HCT116 (cell line): ENCODE measurements at regions not wholly inside any gene's neighbourhood (a gene's known extent, or its start where the extent isn't known, plus 50 kb on each side); places are given as distances from the start of the nearest gene placed in this dataset.

Source experiments
- ATAC-seq: fragments of 200-7000 bp; cut with Tn5 transposase; 2 replicates; pipeline ENCODE4 v1.9.1; 2020; ENCODE audit warnings: mild to moderate bottlenecking, moderate library complexity
- BruUV-seq: library from RNA; stranded (reverse); fragments of 400-500 nt; replicated peaks from 2 replicates; lab custom pipeline; 2021; lab: Mats Ljungman, UMichigan
- CTCF ChIA-PET: fragments of 300-600 bp; sonication (Branson Sonifier 250); formaldehyde crosslinking; loops from one replicate; lab custom pipeline; 2021; ENCODE audit warnings: antibody characterized with exemption; lab: Charles Lee
- POLR2A ChIA-PET: fragments of 300-600, 350-600 bp; sonication (Branson Sonifier 250); formaldehyde crosslinking; loops from one replicate; lab custom pipeline; 2021; ENCODE audit warnings: antibody characterized with exemption; lab: Charles Lee
- RAD21 ChIA-PET, 2 experiments: fragments of 300-600 bp; sonication (Branson Sonifier 250); formaldehyde crosslinking; loops; one replicate each; lab custom pipeline; 2023; ENCODE audit warnings: low total read pairs in 2 of 2; ENCODE audit not compliant: uncharacterized antibody in 2 of 2, unreplicated experiment in 2 of 2, low non-redundant PET in 1 of 2; lab: Charles Lee
- DNase-seq: peaks from one replicate; pipeline ENCODE4 v3.0.0-alpha.2; 2010; ENCODE audit warnings: low read depth, low spot score
- H2AFZ ChIP-seq: fragments of 200-600 bp; shearing (Covaris generic), sonication (generic); 2 replicates; pipeline ENCODE4 v1.6.1; 2017; ENCODE audit warnings: low read depth, mixed run types, mixed read lengths, antibody characterized with exemption, low read length; ENCODE audit not compliant: poor library complexity, severe bottlenecking
- H3K27ac ChIP-seq: 2 replicates; pipeline ENCODE4 v1.5.1; 2012; ENCODE audit warnings: low read depth, low read length
- H3K27me3 ChIP-seq: fragments of 200-600 bp; sonication (generic); 2 replicates; pipeline ENCODE4 v1.6.1; 2016; ENCODE audit warnings: mixed run types, low read length, mixed read lengths; ENCODE audit not compliant: insufficient read depth
- H3K36me3 ChIP-seq, 2 experiments: fragments of 200-500 bp in 1 of 2; fragments of 200-600 bp in 1 of 2; sonication (Bioruptor generic) in 1 of 2; sonication (generic) in 1 of 2; 2 replicates each; pipeline versions ENCODE4 v1.5.1 to v1.6.1; 2014 to 2016; ENCODE audit warnings: low read length in 2 of 2, inconsistent platforms in 1 of 2, mixed read lengths in 1 of 2, mixed run types in 1 of 2; ENCODE audit not compliant: insufficient read depth in 2 of 2, control insufficient read depth in 1 of 2
- H3K4me1 ChIP-seq, 2 experiments: fragments of 200-600 bp in 1 of 2; sonication (generic) in 1 of 2; 2 replicates each; pipeline versions ENCODE4 v1.5.1 to v1.6.1; 2012 to 2017; ENCODE audit warnings: low read length in 2 of 2, inconsistent platforms in 1 of 2, mild to moderate bottlenecking in 1 of 2, mixed read lengths in 1 of 2, mixed run types in 1 of 2, moderate library complexity in 1 of 2; ENCODE audit not compliant: insufficient read depth in 2 of 2, control insufficient read depth in 1 of 2
- H3K4me2 ChIP-seq: fragments of 200-600 bp; sonication (generic); 2 replicates; pipeline ENCODE4 v1.6.1; 2017; ENCODE audit warnings: mixed run types, low read length, mixed read lengths
- H3K4me3 ChIP-seq, 2 experiments: fragments of 200-600 bp in 1 of 2; sonication (generic) in 1 of 2; replicated peaks in 1 of 2; 2 replicates each; pipeline ENCODE4 v1.5.1; 2011 to 2016; ENCODE audit warnings: low read length in 2 of 2, control low read depth in 1 of 2, low read depth in 1 of 2, mild to moderate bottlenecking in 1 of 2, mixed read lengths in 1 of 2, mixed run types in 1 of 2
- H3K79me2 ChIP-seq: fragments of 200-600 bp; sonication (generic); 2 replicates; pipeline ENCODE4 v1.6.1; 2017; ENCODE audit warnings: mild to moderate bottlenecking, mixed run types, low read length, moderate library complexity, mixed read lengths; ENCODE audit not compliant: insufficient read depth
- H3K9ac ChIP-seq: fragments of 200-600 bp; sonication (generic); 2 replicates; pipeline ENCODE4 v1.6.1; 2016; ENCODE audit warnings: low read length, mixed read lengths
- H3K9me2 ChIP-seq: fragments of 200-600 bp; sonication (generic), shearing (Covaris generic); 2 replicates; pipeline ENCODE4 v1.6.1; 2017; ENCODE audit warnings: mixed run types, mild to moderate bottlenecking, moderate library complexity; ENCODE audit not compliant: insufficient read depth
- H3K9me3 ChIP-seq, 2 experiments: fragments of 200-500 bp in 1 of 2; fragments of 200-600 bp in 1 of 2; sonication (Bioruptor generic) in 1 of 2; sonication (generic) in 1 of 2; 2 replicates each; pipeline ENCODE4 v1.6.1; 2014 to 2017; ENCODE audit warnings: low read length in 2 of 2, mixed read lengths in 2 of 2, inconsistent platforms in 1 of 2, low read depth in 1 of 2, mild to moderate bottlenecking in 1 of 2, mixed run types in 1 of 2, moderate library complexity in 1 of 2; ENCODE audit not compliant: control insufficient read depth in 1 of 2, insufficient read depth in 1 of 2
- H4K20me1 ChIP-seq: fragments of 200-600 bp; sonication (generic), shearing (Covaris generic); 2 replicates; pipeline ENCODE4 v1.6.1; 2017; ENCODE audit warnings: mixed run types, mild to moderate bottlenecking, moderate library complexity; ENCODE audit not compliant: insufficient read depth
- JUND ChIP-seq: IDR thresholded peaks from 2 replicates; pipeline ENCODE4 v1.6.1; 2012
- ZNF274 ChIP-seq: fragments of 200-500 bp; sonication (Bioruptor generic); IDR thresholded peaks from 2 replicates; pipeline ENCODE4 v1.6.1; 2014; ENCODE audit warnings: mild to moderate bottlenecking, low read depth, low read length, inconsistent platforms
- intact Hi-C: fragments of 100-400 bp; cut with micrococcal nuclease; formaldehyde crosslinking; loops from 2 replicates; pipeline ENCODE4 v1.10.0; 2022
- TF ChIP-seq, protein P1 (sequence below): IDR thresholded peaks from 2 replicates; pipeline ENCODE4 v1.6.1; 2012
- TF ChIP-seq, protein P2 (sequence below): IDR thresholded peaks from 2 replicates; pipeline ENCODE4 v1.6.1; 2011; ENCODE audit warnings: mild to moderate bottlenecking, low read length, moderate library complexity; ENCODE audit not compliant: insufficient replicate concordance; ENCODE audit errors: extremely low read depth

DNA sequence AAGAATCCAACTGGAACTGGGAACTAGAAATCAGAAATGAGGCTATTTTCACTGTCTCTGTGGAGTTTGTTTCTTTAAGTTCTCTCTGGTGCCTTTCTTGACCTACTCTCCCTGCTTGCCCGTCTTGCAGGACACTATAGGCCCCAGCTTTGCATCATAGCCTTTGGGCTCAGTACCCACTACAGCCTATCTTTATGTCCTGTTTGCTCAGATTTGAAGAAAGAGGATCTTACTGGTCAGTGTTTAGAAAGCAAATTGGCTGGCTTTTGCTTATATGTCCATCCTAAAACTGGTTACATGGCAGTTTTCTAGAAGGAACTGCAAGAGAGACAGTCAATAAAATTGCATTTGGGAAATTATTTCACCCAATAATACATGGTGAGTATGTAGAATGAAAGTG is 231.8 kb upstream of the TBL1XR1 start:
- no peaks in the 10 kb centered on the region for H3K79me2 ChIP-seq
- CTCF ChIA-PET = no interaction called here
- POLR2A ChIA-PET = no interaction called here

DNA sequence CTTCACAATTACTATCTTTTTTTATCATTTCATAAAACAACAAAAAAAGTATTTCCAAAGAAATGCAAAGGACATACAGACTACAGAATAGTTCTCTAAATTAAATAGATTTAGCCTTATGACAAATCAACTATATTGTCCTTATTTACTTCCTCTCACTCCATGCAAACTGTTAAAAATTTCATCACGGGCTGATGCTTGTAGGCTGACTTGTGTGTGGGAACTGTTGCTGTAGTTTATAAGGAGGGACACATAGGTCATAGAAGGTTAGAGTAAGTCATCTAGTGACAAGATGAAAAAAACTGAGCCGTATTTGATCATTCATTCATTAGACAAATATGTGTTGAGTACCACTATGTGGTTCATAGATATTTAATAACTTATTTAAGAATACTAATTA is 232.5 kb upstream of the TBL1XR1 start:
- no peak overlapping the region for H2AFZ ChIP-seq
- DNase-seq = no peak
- no peaks in the 10 kb centered on the region for H3K36me3 ChIP-seq
- no TSS peak for BruUV-seq
- H3K4me3 ChIP-seq = no peak overlapping the region
- ATAC-seq = no peak
- no peaks in the 10 kb centered on the region for H3K9me2 ChIP-seq
- ChIA-PET RAD21 (no interaction called here), CTCF (no interaction called here), POLR2A (no interaction called here)
- no peaks in the 10 kb centered on the region for H4K20me1 ChIP-seq
- intact Hi-C loops = no loop called here
- H3K79me2 ChIP-seq = no peaks in the 10 kb centered on the region
- H3K9me3 ChIP-seq = no peaks in the 10 kb centered on the region
- H3K9ac ChIP-seq = no peak overlapping the region
- no peaks in the 10 kb centered on the region for H3K27me3 ChIP-seq
- TF ChIP-seq, protein P1, sequence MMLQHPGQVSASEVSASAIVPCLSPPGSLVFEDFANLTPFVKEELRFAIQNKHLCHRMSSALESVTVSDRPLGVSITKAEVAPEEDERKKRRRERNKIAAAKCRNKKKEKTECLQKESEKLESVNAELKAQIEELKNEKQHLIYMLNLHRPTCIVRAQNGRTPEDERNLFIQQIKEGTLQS = no peak
- no peak for TF ChIP-seq JUND
- TF ChIP-seq, protein P2, sequence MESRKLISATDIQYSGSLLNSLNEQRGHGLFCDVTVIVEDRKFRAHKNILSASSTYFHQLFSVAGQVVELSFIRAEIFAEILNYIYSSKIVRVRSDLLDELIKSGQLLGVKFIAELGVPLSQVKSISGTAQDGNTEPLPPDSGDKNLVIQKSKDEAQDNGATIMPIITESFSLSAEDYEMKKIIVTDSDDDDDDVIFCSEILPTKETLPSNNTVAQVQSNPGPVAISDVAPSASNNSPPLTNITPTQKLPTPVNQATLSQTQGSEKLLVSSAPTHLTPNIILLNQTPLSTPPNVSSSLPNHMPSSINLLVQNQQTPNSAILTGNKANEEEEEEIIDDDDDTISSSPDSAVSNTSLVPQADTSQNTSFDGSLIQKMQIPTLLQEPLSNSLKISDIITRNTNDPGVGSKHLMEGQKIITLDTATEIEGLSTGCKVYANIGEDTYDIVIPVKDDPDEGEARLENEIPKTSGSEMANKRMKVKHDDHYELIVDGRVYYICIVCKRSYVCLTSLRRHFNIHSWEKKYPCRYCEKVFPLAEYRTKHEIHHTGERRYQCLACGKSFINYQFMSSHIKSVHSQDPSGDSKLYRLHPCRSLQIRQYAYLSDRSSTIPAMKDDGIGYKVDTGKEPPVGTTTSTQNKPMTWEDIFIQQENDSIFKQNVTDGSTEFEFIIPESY = no peak
- H3K4me1 ChIP-seq = 0 out of 4 replicates have a peak, but pooled peaks cover 0 to 5% of the 10 kb centered on the region in 2 experiments
- no peak overlapping the region for H3K4me2 ChIP-seq
- H3K27ac ChIP-seq = no peak overlapping the region

More for the DNA sequence above, 231.8 kb upstream of the TBL1XR1 start:
- Histone ChIP-seq H3K9me2 (no peaks in the 10 kb centered on the region), H3K27ac (no peak overlapping the region), H3K36me3 (no peaks in the 10 kb centered on the region), H3K4me1 (0 out of 4 replicates have a peak, but pooled peaks cover 0 to 5% of the 10 kb centered on the region in 2 experiments), H3K9me3 (no peaks in the 10 kb centered on the region), H3K27me3 (no peaks in the 10 kb centered on the region), H3K9ac (no peak overlapping the region), H2AFZ (no peak overlapping the region), H3K4me2 (no peak overlapping the region), H4K20me1 (no peaks in the 10 kb centered on the region), H3K4me3 (no peak overlapping the region)
- TF ChIP-seq ZNF274 = no peak
- ATAC-seq (no peak), DNase-seq (no peak)
- intact Hi-C loops = no loop called here
- RAD21 ChIA-PET = no interaction called here
- no TSS peak for BruUV-seq
